ENCODE measurements at regions not wholly inside any gene's neighbourhood (a gene's known extent, or its start where the extent isn't known, plus 50 kb on each side); places are given as distances from the start of the nearest gene placed in this dataset.

DNA sequence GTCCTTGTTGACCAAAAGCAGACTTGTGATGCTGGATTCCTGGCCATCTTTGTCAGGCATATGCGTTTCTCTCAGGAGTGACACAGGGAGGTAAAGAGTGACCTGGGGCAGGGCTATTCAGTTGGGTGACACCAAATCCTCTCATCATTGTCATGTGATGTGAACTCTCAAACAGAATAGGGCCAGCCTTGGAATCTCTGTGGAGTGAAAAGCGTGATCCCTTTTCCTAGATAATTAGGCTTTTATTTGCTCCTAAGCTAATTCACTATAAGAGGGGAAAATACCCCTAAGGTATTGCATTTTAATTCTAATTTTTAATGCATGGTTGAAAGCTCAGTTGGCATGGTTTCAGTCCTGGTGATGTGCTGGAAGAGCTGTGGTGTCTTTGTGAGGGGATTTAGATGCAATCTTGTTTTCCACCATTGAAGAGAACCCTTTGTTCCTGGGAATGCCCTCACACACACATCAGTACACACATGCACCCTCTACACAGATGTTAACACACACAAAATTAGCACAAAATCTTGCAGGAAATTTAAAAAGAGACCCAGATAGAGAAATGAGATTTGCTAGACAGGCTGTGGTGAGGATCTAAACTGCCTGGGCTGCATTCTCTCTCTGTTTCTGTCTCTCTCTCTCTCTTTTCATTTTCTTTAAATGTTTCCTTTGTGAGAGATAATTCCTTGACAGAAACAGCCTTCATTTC, 349.9 kb downstream of the TSN start:
- no peak for TF ChIP-seq JUND (IDR thresholded peaks at IDR 0.05; ENCODE audit: low read depth)
- no peak for DNase-seq (ENCODE audit: low read depth in 1 of 2, low spot score in 1 of 2)
- in situ Hi-C loops (cut with HindIII; ENCODE audit: low pct_unique_long_range_greater_than_20kb, low sequenced_read_pairs): no loop called here

- in situ Hi-C loops (cut with HindIII; ENCODE audit: low pct_unique_long_range_greater_than_20kb, low sequenced_read_pairs): no loop called here
- TF ChIP-seq JUND (IDR thresholded peaks at IDR 0.05; ENCODE audit: low read depth): no peak
- peak in 1 of 2 experiments; percentile 1 for DNase-seq (ENCODE audit: low read depth in 1 of 2, low spot score in 1 of 2)
Measured at GRCh38 chr2:122105877-122106206, 350.4 kb downstream of the TSN start.

- no peak for TF ChIP-seq JUND (IDR thresholded peaks at IDR 0.05; ENCODE audit: low read depth)
- DNase-seq (ENCODE audit: low read depth in 1 of 2, low spot score in 1 of 2): no peak
- in situ Hi-C loops (cut with HindIII; ENCODE audit: low pct_unique_long_range_greater_than_20kb, low sequenced_read_pairs): no loop called here
Measured at GRCh38 chr2:122108186-122108585, 352.7 kb downstream of the TSN start.

DNA sequence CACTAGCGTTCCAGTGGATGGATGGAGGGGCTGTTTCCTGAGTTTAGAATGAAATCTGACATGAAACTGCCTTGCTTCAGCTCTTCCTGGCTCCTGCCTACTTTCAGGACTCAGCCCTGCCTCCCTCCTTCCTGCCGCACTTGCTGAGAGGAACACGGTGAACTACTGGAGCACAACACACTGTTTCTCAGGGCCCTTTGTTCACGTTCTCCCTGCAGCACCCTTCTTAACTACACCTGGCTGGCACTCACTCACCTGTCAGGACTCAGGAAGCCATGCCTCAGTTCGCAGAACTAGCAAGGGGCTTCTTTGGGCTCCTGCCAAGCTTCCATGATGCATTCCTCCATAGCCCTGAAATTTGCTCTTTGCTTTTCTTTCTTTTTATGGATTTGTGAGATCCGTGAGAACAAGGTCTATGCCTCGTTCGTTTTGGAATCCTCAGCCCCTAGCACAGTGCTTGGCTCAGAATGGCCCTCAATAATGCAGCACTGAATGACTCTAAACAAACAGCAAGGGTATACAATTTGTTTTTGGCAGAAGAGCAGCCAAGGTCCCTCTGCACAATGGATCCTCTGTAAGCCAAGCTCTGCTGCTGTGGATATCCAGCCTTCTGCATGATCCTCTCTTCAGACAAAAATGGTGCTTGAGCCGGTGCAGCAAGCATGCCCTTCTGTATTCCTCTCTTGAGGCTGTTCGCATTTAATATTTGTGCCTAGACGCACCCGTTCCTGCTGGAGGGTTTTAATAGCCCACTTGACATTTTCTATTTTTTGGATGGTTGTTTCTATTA, 357.0 kb downstream of the TSN start:
- in situ Hi-C loops (cut with HindIII; ENCODE audit: low pct_unique_long_range_greater_than_20kb, low sequenced_read_pairs): no loop called here
- DNase-seq (ENCODE audit: low read depth in 1 of 2, low spot score in 1 of 2): no peak
- TF ChIP-seq JUND (IDR thresholded peaks at IDR 0.05; ENCODE audit: low read depth): no peak

GRCh38 chr2:122114421-122114820, 359.0 kb downstream of the TSN start:
- no peak for TF ChIP-seq JUND (IDR thresholded peaks at IDR 0.05; ENCODE audit: low read depth)
- DNase-seq (ENCODE audit: low read depth in 1 of 2, low spot score in 1 of 2): no peak
- in situ Hi-C loops (cut with HindIII; ENCODE audit: low pct_unique_long_range_greater_than_20kb, low sequenced_read_pairs): no loop called here

DNA sequence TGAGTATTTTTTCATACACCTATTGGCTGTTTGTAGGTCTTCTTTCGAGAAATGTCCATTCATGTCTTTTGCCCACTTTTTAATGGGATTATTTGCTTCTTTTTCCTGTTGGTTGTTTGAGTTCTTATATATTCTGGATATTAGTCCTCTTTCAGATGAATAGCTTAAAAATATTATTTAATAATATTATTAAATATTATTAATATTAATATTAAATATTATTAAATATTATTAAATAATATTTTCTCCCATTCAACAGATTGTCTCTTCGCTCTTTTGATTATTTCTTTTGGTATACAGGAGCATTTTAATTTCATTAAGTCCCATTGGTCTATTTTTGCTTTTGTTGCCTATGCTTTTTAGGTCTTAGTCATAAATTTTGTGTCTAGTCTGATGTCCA, 361.9 kb downstream of the TSN start:
- in situ Hi-C loops (cut with HindIII; ENCODE audit: low pct_unique_long_range_greater_than_20kb, low sequenced_read_pairs): no loop called here
- TF ChIP-seq JUND (IDR thresholded peaks at IDR 0.05; ENCODE audit: low read depth): no peak
- DNase-seq (ENCODE audit: low read depth in 1 of 2, low spot score in 1 of 2): no peak

GRCh38 chr2:122129399-122129798, 373.9 kb downstream of the TSN start:
- in situ Hi-C loops (cut with HindIII; ENCODE audit: low pct_unique_long_range_greater_than_20kb, low sequenced_read_pairs): no loop called here
- TF ChIP-seq JUND (IDR thresholded peaks at IDR 0.05; ENCODE audit: low read depth): no peak
- DNase-seq (ENCODE audit: low read depth in 1 of 2, low spot score in 1 of 2): no peak

DNA sequence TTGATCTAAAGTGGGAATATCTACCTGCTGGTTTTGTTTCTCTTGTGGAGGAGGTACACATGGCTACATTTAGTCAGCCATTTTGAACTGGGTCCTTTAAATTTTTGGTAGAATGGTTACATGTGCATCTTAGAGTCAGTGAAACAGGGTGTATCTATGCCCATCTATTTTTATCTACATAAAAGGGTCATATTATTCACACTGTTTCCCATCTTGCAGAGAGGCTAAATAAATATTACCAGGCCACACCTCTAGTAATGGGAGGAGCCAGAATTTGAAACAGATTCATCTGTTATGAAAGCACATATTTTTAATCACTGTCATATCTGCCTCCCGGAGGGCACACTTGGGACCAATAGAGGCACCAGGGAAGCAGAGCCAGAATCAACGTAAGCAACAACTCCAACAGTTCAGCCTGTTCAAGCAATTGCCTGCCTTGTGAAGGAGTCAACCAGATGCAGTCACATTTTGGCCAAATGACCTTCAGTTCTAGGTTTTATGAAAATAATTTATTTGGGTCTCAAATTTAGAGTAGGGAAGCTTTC, 376.8 kb downstream of the TSN start:
- DNase-seq (ENCODE audit: low read depth in 1 of 2, low spot score in 1 of 2): no peak
- in situ Hi-C loops (cut with HindIII; ENCODE audit: low pct_unique_long_range_greater_than_20kb, low sequenced_read_pairs): no loop called here
- no peak for TF ChIP-seq JUND (IDR thresholded peaks at IDR 0.05; ENCODE audit: low read depth)

GRCh38 chr2:122135021-122135937, 379.8 kb downstream of the TSN start:
- TF ChIP-seq JUND (IDR thresholded peaks at IDR 0.05; ENCODE audit: low read depth): no peak
- in situ Hi-C loops (cut with HindIII; ENCODE audit: low pct_unique_long_range_greater_than_20kb, low sequenced_read_pairs): no loop called here
- DNase-seq (ENCODE audit: low read depth in 1 of 2, low spot score in 1 of 2): no peak

DNA sequence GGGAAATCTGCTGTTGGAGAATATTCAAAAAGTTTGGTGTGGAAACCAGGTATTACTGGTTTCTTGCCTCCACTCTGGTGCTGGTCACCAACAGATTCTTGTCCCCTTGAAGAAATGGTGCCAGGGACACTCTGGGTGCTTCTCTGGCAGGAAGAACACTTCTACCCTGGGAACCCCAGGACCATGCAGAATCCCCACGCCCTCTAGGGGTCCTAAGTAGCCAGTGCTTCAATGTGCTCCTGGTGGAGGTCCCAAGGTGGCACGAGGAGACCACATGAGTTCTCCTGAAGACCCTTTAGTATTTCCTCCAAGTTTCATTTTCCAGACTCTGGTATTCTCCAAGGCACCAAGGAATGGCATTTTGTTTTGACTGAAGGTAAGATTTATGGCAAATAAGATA, 380.6 kb downstream of the TSN start:
- TF ChIP-seq JUND (IDR thresholded peaks at IDR 0.05; ENCODE audit: low read depth): no peak
- in situ Hi-C loops (cut with HindIII; ENCODE audit: low pct_unique_long_range_greater_than_20kb, low sequenced_read_pairs): no loop called here
- peak; percentile 13 to 46 for DNase-seq (ENCODE audit: low read depth in 1 of 2, low spot score in 1 of 2)

DNA sequence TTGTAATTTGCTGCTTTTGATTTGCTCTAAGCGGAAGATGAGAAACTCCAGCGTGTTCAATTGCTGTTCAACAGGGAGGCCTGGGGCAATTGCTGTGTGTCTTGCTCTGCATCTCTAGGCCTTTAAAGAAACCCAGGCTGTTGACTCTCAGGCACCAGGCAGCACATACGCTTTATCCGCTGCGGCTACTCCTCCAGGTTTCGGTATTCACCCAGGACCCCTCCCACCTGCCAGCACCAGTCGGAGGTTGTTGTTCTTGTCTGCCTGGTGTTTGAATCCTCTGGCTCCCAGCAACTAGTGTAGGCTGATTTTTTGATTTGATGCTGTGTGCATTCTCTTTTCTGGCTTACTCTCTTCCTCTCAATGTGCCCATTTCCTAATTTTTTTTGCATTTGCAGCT, 383.1 kb downstream of the TSN start:
- DNase-seq (ENCODE audit: low read depth in 1 of 2, low spot score in 1 of 2): no peak
- no peak for TF ChIP-seq JUND (IDR thresholded peaks at IDR 0.05; ENCODE audit: low read depth)
- in situ Hi-C loops (cut with HindIII; ENCODE audit: low pct_unique_long_range_greater_than_20kb, low sequenced_read_pairs): no loop called here

DNA sequence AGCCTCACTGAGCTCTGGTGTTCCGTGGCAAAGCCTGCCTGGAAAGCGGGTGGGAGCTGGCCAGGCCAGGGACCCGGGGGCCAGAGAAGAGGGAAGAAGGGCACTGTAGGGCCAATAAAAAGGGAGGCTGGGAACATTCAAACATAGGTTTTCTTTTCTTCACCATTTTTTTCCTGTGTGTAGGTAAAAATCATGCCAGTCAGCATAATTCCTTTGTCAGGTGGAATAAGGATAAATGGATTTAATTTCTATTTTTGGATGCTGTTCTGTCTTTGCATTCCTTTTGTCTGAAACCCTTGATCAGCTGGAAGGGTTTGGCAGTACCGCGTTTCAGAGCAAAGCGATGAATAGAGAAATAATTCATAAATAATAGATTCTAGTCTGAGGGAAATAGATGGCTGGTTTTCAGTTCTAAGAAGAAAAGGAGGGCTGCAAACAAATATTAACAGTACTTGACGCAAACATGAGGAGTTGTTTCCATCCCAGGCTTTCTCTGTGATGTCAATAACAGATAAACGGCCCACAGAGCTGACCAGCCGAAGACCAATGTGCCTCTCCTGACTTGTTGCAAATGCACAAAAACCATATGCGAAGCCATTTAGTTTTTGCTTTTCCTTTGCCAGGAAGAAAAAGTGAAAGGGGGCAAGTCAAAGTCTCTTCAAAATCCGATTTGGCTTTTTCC, 384.4 kb downstream of the TSN start:
- DNase-seq (ENCODE audit: low read depth in 1 of 2, low spot score in 1 of 2): no peak
- no peak for TF ChIP-seq JUND (IDR thresholded peaks at IDR 0.05; ENCODE audit: low read depth)
- in situ Hi-C loops (cut with HindIII; ENCODE audit: low pct_unique_long_range_greater_than_20kb, low sequenced_read_pairs): no loop called here

Measured in T47D (cell line).